ENCODE measurements at regions not wholly inside any gene's neighbourhood (a gene's known extent, or its start where the extent isn't known, plus 50 kb on each side); places are given as distances from the start of the nearest gene placed in this dataset.

DNA sequence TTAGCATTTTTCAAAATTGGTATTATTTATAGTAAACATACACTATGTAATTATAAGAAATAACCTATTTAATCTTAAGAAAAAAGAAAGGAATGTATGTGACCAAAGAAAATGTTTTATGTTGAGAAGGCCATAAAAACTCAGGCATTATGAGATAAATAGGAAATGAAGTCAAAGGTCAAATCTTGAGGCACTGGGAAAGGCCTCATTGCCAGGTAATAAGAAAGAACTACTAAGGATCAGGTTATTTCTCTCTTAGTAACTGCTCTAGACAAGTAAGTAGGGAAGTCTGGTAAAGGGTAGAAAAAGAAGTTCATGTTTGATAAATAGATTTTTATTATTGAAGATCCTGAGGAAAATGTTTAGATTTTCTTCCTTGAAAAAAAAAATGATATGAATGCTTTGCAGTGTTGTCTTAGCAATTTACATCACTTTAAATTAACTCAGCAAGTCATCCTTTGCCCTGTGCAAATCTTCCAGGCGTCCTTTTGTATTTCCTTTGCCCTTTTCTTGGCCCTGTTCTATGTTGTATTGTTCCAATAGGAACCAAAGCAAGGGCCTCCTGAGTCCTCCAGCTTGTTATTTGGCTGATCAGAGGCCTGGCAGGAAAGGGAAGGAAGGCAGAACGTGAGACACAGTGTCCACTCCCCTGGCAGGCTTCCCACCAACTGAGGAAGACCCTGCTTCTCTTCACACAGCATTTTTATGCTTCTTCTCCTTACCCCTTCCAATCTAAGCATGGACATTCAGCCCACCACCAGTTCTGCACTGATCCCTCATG, 260.4 kb upstream of the MIR17HG start:
- no peaks in the 10 kb centered on the region for H3K4me1 ChIP-seq (ENCODE audit: control insufficient read depth, insufficient read depth, low read length)
- intact Hi-C loops (cut with micrococcal nuclease): no loop called here

More for the DNA sequence above, 260.4 kb upstream of the MIR17HG start:
- Histone ChIP-seq H3K79me1 (ENCODE audit: low read depth in 1 of 2, low read length in 2 of 2) (no peaks in the 10 kb centered on the region), H4K91ac (ENCODE audit: insufficient read depth, low read depth, low read length) (no peak overlapping the region), H2AK9ac (replicated peaks; ENCODE audit: low read depth, low read length, poor library complexity) (no peak overlapping the region), H2AFZ (replicated peaks; ENCODE audit: low read length, poor library complexity) (no peak overlapping the region), H3K9me1 (ENCODE audit: insufficient read depth, low read length) (no peaks in the 10 kb centered on the region), H2AK5ac (ENCODE audit: low read depth, low read length) (no peak overlapping the region), H3K27ac (ENCODE audit: insufficient read depth, low read length) (no peak overlapping the region), H2BK15ac (ENCODE audit: low read depth, low read length) (no peak overlapping the region), H3K18ac (ENCODE audit: low read depth, low read length) (no peak overlapping the region), H2BK5ac (ENCODE audit: low read depth, low read length, poor library complexity, severe bottlenecking) (no peak overlapping the region), H4K5ac (ENCODE audit: low read depth, low read length) (no peak overlapping the region), H3K27me3 (ENCODE audit: control insufficient read depth, insufficient read depth, low read length) (no peaks in the 10 kb centered on the region), H3K23ac (ENCODE audit: low read depth, low read length) (no peak overlapping the region), H3K4me3 (ENCODE audit: insufficient read depth, low read depth, low read length) (no peak overlapping the region), H4K20me1 (ENCODE audit: insufficient read depth, low read length) (no peaks in the 10 kb centered on the region), H3K9ac (ENCODE audit: low read depth, low read length) (no peak overlapping the region), H3K4me2 (ENCODE audit: low read depth, low read length) (no peak overlapping the region), H4K8ac (ENCODE audit: low read depth in 2 of 2, low read length in 2 of 2) (no peak overlapping the region), H2BK120ac (ENCODE audit: low read depth, low read length) (no peak overlapping the region), H3K36me3 (ENCODE audit: control insufficient read depth, insufficient read depth, low read length) (no peaks in the 10 kb centered on the region), H3K14ac (replicated peaks; ENCODE audit: low read depth, low read length) (no peak overlapping the region), H3K9me3 (ENCODE audit: control insufficient read depth, insufficient read depth, low read length) (no peaks in the 10 kb centered on the region), H3K4ac (ENCODE audit: low read depth, low read length) (no peak overlapping the region), H3K56ac (ENCODE audit: extremely low read depth, insufficient read depth, low read length) (no peak overlapping the region), H2BK20ac (ENCODE audit: low read depth, low read length) (no peak overlapping the region)
- POLR2A ChIA-PET (ENCODE audit: unreplicated experiment): no interaction called here
- ATAC-seq (ENCODE audit: low read depth): no peak
- DNase-seq: no peak
- in situ Hi-C loops (cut with MboI; ENCODE audit: low sequenced_read_pairs): no loop called here
- no CpG with 5 or more reads among the region's 2 CpGs for WGBS, 2 experiments (ENCODE audit: extremely low coverage in 2 of 2, insufficient read length in 1 of 2)
- TF ChIP-seq FOS (IDR thresholded peaks at IDR 0.05; ENCODE audit: low read depth, low read length) (no peak), CTCF (conservative IDR thresholded peaks at IDR 0.05; ENCODE audit: low read depth, low read length) (no peak), RAD21 (IDR thresholded peaks at IDR 0.05; ENCODE audit: low read length) (no peak), SMC3 (IDR thresholded peaks at IDR 0.05; ENCODE audit: low read depth, low read length) (no peak), USF2 (IDR thresholded peaks at IDR 0.05; ENCODE audit: low read depth, low read length) (no peak), RFX5 (IDR thresholded peaks at IDR 0.05; ENCODE audit: low read depth, low read length) (no peak), MAFK (IDR thresholded peaks at IDR 0.05; ENCODE audit: low read depth, low read length) (no peak), CHD1 (IDR thresholded peaks at IDR 0.05; ENCODE audit: low read depth, low read length) (no peak), RCOR1 (IDR thresholded peaks at IDR 0.05; ENCODE audit: insufficient replicate concordance, low read length) (no peak), CEBPB (IDR thresholded peaks at IDR 0.05; ENCODE audit: low read depth, low read length) (no peak), BHLHE40 (IDR thresholded peaks at IDR 0.05; ENCODE audit: low read depth, low read length) (no peak), POLR2A (IDR thresholded peaks at IDR 0.05; ENCODE audit: low read depth, low read length) (no peak), MXI1 (IDR thresholded peaks at IDR 0.05; ENCODE audit: borderline replicate concordance, low read depth, low read length) (no peak), MAZ (IDR thresholded peaks at IDR 0.05; ENCODE audit: borderline replicate concordance, low read depth, low read length) (no peak), NFE2L2 (IDR thresholded peaks at IDR 0.05; ENCODE audit: low read depth, low read length) (no peak)
- TF ChIP-seq, protein P1, sequence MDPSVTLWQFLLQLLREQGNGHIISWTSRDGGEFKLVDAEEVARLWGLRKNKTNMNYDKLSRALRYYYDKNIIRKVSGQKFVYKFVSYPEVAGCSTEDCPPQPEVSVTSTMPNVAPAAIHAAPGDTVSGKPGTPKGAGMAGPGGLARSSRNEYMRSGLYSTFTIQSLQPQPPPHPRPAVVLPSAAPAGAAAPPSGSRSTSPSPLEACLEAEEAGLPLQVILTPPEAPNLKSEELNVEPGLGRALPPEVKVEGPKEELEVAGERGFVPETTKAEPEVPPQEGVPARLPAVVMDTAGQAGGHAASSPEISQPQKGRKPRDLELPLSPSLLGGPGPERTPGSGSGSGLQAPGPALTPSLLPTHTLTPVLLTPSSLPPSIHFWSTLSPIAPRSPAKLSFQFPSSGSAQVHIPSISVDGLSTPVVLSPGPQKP (IDR thresholded peaks at IDR 0.05; ENCODE audit: borderline replicate concordance, low read depth, low read length): no peak
- dilution Hi-C loops (cut with HindIII; ENCODE audit: low sequenced_read_pairs, unreplicated experiment): no loop called here
- BruUV-seq (replicated peaks): no TSS peak
- CTCF ChIA-PET: no interaction called here

Data from IMR-90 (cell line).